Stimulated activated CD4-positive, alpha-beta T cell treated with anti-CD3 and anti-CD28 coated beads, Interleukin-15, amount 100 ng/mL, for 48 hours (primary cell): ENCODE measurements at regions not wholly inside any gene's neighbourhood (a gene's known extent, or its start where the extent isn't known, plus 50 kb on each side); places are given as distances from the start of the nearest gene placed in this dataset.
A peak's percentile ranks its signal among the peaks of the same experiment; 100 is the strongest.

Experiments
- DNase-seq, 2 donors: peaks; one replicate each; pipeline ENCODE4 v3.0.0-alpha.2; 2020; ENCODE audit warnings: low read depth in 2 of 2

GRCh38 chr15:59953392-59953883 is 50.7 kb upstream of the FOXB1 start:
- DNase-seq = no peak

GRCh38 chr15:59952960-59953359 is 51.2 kb upstream of the FOXB1 start:
- no peak for DNase-seq

GRCh38 chr15:59950603-59951388 is 53.3 kb upstream of the FOXB1 start:
- no peak for DNase-seq

- no peak for DNase-seq
Observed at GRCh38 chr15:59948924-59949613, 55.0 kb upstream of the FOXB1 start.

- no peak for DNase-seq
Observed at GRCh38 chr15:59946084-59946483, 58.0 kb upstream of the FOXB1 start.

- no peak for DNase-seq
Observed at GRCh38 chr15:59945036-59945435, 59.1 kb upstream of the FOXB1 start.

- no peak for DNase-seq
Observed at GRCh38 chr15:59941612-59942011, 62.5 kb upstream of the FOXB1 start.

- no peak for DNase-seq
Observed at GRCh38 chr15:59940928-59941327, 63.2 kb upstream of the FOXB1 start.

GRCh38 chr15:59940456-59940855 is 63.7 kb upstream of the FOXB1 start:
- DNase-seq = no peak

- DNase-seq = no peak
Observed at GRCh38 chr15:59936741-59937140, 67.4 kb upstream of the FOXB1 start.

GRCh38 chr15:59933607-59934006 is 70.5 kb upstream of the FOXB1 start:
- DNase-seq = no peak

GRCh38 chr15:59931646-59932261 is 72.4 kb upstream of the FOXB1 start:
- no peak for DNase-seq

GRCh38 chr15:59924812-59925522 is 79.1 kb upstream of the FOXB1 start:
- DNase-seq = no peak

GRCh38 chr15:59924096-59924495 is 80.0 kb upstream of the FOXB1 start:
- no peak for DNase-seq

- DNase-seq = no peak
Observed at GRCh38 chr15:59923508-59923907, 80.6 kb upstream of the FOXB1 start.

GRCh38 chr15:59918994-59919951 is 84.8 kb upstream of the FOXB1 start:
- DNase-seq = peak; percentile 44 to 65

GRCh38 chr15:59917504-59918157 is 86.5 kb upstream of the FOXB1 start:
- DNase-seq = peak; percentile 52 to 72

GRCh38 chr15:59906046-59906445 is 98.1 kb upstream of the FOXB1 start:
- DNase-seq = no peak

- no peak for DNase-seq
Observed at GRCh38 chr15:59905176-59905575, 98.9 kb upstream of the FOXB1 start.

- no peak for DNase-seq
Observed at GRCh38 chr15:59904450-59905135, 99.5 kb upstream of the FOXB1 start.
